ENCODE measurements at regions not wholly inside any gene's neighbourhood (a gene's known extent, or its start where the extent isn't known, plus 50 kb on each side); places are given as distances from the start of the nearest gene placed in this dataset.

GRCh38 chr5:124453221-124454051 lies 293.0 kb downstream of the ZNF608 start:
- no peak for DNase-seq (ENCODE audit: low spot score, unreplicated experiment)
- Mint-ChIP-seq H3K27ac (no peak overlapping the region), H3K27me3 (no peaks in the 10 kb centered on the region), H3K9me3 (ENCODE audit: low read depth) (no peaks in the 10 kb centered on the region), H3K4me1 (ENCODE audit: low read depth) (peaks cover 10% of the 10 kb centered on the region), H3K36me3 (ENCODE audit: insufficient read depth) (no peaks in the 10 kb centered on the region), H3K4me3 (ENCODE audit: low read depth) (no peak overlapping the region)
- no peak for TF ChIP-seq CTCF (IDR thresholded peaks at IDR 0.05; ENCODE audit: unreplicated experiment)

GRCh38 chr5:124452412-124452811 lies 294.0 kb downstream of the ZNF608 start:
- no peak for TF ChIP-seq CTCF (IDR thresholded peaks at IDR 0.05; ENCODE audit: unreplicated experiment)
- H3K4me3 Mint-ChIP-seq (ENCODE audit: low read depth) = no peak overlapping the region
- no peaks in the 10 kb centered on the region for H3K9me3 Mint-ChIP-seq (ENCODE audit: low read depth)
- no peak overlapping the region for H3K27ac Mint-ChIP-seq
- H3K4me1 Mint-ChIP-seq (ENCODE audit: low read depth) = peaks cover 6% of the 10 kb centered on the region
- no peaks in the 10 kb centered on the region for H3K27me3 Mint-ChIP-seq
- H3K36me3 Mint-ChIP-seq (ENCODE audit: insufficient read depth) = no peaks in the 10 kb centered on the region
- DNase-seq (ENCODE audit: low spot score, unreplicated experiment) = no peak

- Mint-ChIP-seq H3K27ac (no peak overlapping the region), H3K36me3 (ENCODE audit: insufficient read depth) (no peaks in the 10 kb centered on the region)
These were observed 294.6 kb downstream of the ZNF608 start for GRCh38 chr5:124451721-124452383.

GRCh38 chr5:124446120-124446519 lies 300.3 kb downstream of the ZNF608 start:
- no peak overlapping the region for H3K27ac Mint-ChIP-seq
- H3K27me3 Mint-ChIP-seq = peaks cover 5% of the 10 kb centered on the region
- H3K9me3 Mint-ChIP-seq (ENCODE audit: low read depth) = no peaks in the 10 kb centered on the region
- TF ChIP-seq CTCF (IDR thresholded peaks at IDR 0.05; ENCODE audit: unreplicated experiment) = no peak
- H3K4me3 Mint-ChIP-seq (ENCODE audit: low read depth) = no peak overlapping the region
- DNase-seq (ENCODE audit: low spot score, unreplicated experiment) = no peak
- H3K36me3 Mint-ChIP-seq (ENCODE audit: insufficient read depth) = no peaks in the 10 kb centered on the region
- peaks cover 10% of the 10 kb centered on the region for H3K4me1 Mint-ChIP-seq (ENCODE audit: low read depth)

More at GRCh38 chr5:124451721-124452383, 294.6 kb downstream of the ZNF608 start:
- Mint-ChIP-seq H3K4me3 (ENCODE audit: low read depth) (no peak overlapping the region), H3K9me3 (ENCODE audit: low read depth) (no peaks in the 10 kb centered on the region), H3K27me3 (no peaks in the 10 kb centered on the region), H3K4me1 (ENCODE audit: low read depth) (peaks cover 6% of the 10 kb centered on the region)
- TF ChIP-seq CTCF (IDR thresholded peaks at IDR 0.05; ENCODE audit: unreplicated experiment) = no peak
- DNase-seq (ENCODE audit: low spot score, unreplicated experiment) = no peak

- no peak for DNase-seq (ENCODE audit: low spot score, unreplicated experiment)
- Mint-ChIP-seq H3K4me3 (ENCODE audit: low read depth) (no peak overlapping the region), H3K27me3 (peaks cover 5% of the 10 kb centered on the region), H3K27ac (no peak overlapping the region), H3K36me3 (ENCODE audit: insufficient read depth) (no peaks in the 10 kb centered on the region), H3K4me1 (ENCODE audit: low read depth) (peaks cover 10% of the 10 kb centered on the region), H3K9me3 (ENCODE audit: low read depth) (no peaks in the 10 kb centered on the region)
- TF ChIP-seq CTCF (IDR thresholded peaks at IDR 0.05; ENCODE audit: unreplicated experiment) = no peak
These were observed 301.3 kb downstream of the ZNF608 start for GRCh38 chr5:124445070-124445619.
